GM10248 (cell line): ENCODE measurements at regions not wholly inside any gene's neighbourhood (a gene's known extent, or its start where the extent isn't known, plus 50 kb on each side); places are given as distances from the start of the nearest gene placed in this dataset.

Experiments used
- CTCF ChIA-PET: fragments of 300-600 bp; sonication (Branson Sonifier 250); formaldehyde crosslinking; extraction: SDS; loops from one replicate; lab custom pipeline; 2021; ENCODE audit warnings: antibody characterized with exemption; lab: Yijun Ruan, JAX
- POLR2A ChIA-PET: fragments of 350-650 bp; sonication (Branson Sonifier 250); formaldehyde crosslinking; extraction: SDS; loops from one replicate; lab custom pipeline; 2020; ENCODE audit warnings: antibody characterized with exemption; lab: Yijun Ruan, JAX
- DNase-seq: peaks from one replicate; pipeline ENCODE4 v3.0.0; 2012; ENCODE audit errors: extremely low spot score
- TF ChIP-seq, protein P1 (sequence below): IDR thresholded peaks from 2 replicates; pipeline ENCODE4 v1.5.1; 2012; ENCODE audit warnings: mild to moderate bottlenecking, low read depth; ENCODE audit errors: extremely low read depth, missing control alignments, control extremely low read depth

GRCh38 chr18:30623401-30624065 is 419.0 kb downstream of the DSC3 start:
- CTCF ChIA-PET: interaction anchor here (1.8 kb wide), 1 partner anchor 15 kb away, joined by 4 read pairs; no protein-coding TSS in a partner anchor
- TF ChIP-seq, protein P1, sequence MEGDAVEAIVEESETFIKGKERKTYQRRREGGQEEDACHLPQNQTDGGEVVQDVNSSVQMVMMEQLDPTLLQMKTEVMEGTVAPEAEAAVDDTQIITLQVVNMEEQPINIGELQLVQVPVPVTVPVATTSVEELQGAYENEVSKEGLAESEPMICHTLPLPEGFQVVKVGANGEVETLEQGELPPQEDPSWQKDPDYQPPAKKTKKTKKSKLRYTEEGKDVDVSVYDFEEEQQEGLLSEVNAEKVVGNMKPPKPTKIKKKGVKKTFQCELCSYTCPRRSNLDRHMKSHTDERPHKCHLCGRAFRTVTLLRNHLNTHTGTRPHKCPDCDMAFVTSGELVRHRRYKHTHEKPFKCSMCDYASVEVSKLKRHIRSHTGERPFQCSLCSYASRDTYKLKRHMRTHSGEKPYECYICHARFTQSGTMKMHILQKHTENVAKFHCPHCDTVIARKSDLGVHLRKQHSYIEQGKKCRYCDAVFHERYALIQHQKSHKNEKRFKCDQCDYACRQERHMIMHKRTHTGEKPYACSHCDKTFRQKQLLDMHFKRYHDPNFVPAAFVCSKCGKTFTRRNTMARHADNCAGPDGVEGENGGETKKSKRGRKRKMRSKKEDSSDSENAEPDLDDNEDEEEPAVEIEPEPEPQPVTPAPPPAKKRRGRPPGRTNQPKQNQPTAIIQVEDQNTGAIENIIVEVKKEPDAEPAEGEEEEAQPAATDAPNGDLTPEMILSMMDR: no peak
- POLR2A ChIA-PET: no interaction called here
- no peak for DNase-seq

DNA sequence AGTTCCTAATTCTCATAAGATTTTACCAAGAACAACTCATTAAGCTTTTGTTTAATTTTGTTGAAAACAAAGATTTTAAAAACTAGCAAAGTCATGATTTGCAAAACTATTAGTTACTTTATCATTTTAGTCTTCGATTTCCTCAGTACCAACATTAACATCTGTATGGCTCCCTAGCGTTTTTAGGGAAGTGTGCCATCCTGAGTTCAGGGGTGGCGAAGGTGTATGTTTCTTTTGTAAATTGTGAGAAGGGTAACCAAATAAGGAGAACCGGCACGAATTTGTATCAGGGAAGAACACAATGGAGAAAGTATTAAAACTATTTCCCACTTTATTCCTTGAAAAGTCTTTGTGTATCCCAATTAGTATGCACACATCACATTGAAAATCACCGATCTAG is 419.9 kb downstream of the DSC3 start:
- CTCF ChIA-PET: interaction anchor here (1.8 kb wide), 1 partner anchor 14 kb away, joined by 4 read pairs; no protein-coding TSS in a partner anchor
- TF ChIP-seq, protein P1: no peak
- no peak for DNase-seq
- POLR2A ChIA-PET: interaction anchor here (0.7 kb wide), 1 partner anchor 10 kb away, joined by 3 read pairs; no protein-coding TSS in a partner anchor

DNA sequence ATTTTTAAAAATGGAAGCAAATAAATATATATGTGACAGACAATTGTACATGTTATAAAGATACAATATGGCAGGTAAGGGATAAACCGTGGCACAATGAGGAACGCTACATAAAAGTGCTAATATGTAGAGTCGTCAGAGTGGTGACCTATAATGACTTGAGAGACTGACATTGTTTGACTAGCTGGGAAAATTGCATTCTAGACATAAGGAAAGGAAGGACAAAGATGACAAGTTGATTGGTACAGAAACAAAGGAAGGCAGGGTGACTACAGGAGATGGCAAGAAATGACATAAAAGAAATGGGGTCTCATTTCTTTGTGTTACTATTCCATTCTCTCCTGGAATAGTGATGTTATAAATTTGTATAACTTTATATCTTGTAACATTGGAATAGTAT is 420.4 kb downstream of the DSC3 start:
- no peak for DNase-seq
- CTCF ChIA-PET: interaction anchor here (0.9 to 1.8 kb wide), 2 partner anchors 8 to 14 kb away, joined by 3 to 4 read pairs; no protein-coding TSS in a partner anchor
- POLR2A ChIA-PET: no interaction called here
- TF ChIP-seq, protein P1: no peak

DNA sequence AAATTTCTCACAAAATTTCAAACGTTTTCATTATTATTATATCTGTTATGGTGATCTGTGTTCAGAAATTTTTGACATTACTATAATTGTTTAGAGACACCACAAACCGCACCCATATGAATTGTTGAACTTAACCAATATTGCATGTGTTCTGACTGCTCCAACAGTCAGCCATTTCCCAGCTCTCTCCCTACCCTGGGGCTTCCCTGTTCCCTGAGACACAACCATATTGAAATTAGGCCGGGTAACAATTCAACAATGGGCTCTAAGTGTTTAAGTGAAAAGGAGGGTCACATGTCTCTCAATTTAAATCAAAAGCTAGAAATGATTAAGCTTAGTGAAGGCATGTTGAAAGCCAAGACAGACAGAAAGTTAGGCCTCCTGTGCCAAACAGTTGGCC is 424.0 kb downstream of the DSC3 start:
- POLR2A ChIA-PET: no interaction called here
- no peak for DNase-seq

DNA sequence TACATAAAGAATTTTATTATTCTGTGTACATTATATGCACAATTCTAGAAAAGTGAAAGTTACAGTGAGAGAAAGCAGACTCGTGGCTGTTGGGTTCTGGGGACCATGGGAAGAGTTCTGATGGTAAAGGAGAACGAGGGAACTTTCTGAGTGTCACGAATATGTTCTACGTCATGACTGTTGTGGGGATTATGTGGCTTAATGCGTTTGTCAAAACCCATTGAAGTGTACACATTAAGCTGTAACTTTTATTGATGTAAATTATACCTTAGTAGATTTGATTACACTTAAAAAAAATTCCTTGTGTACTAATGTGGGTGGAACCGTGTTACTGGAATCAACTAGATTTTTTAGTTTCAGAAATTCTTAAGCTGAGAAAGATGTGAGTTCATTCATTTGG is 426.1 kb downstream of the DSC3 start:
- DNase-seq: no peak
- ChIA-PET CTCF (no interaction called here), POLR2A (no interaction called here)
- TF ChIP-seq, protein P1: no peak

More for the DNA sequence above, 424.0 kb downstream of the DSC3 start:
- CTCF ChIA-PET: no interaction called here
- TF ChIP-seq, protein P1: no peak

GRCh38 chr18:30613467-30613801 is 429.1 kb downstream of the DSC3 start:
- ChIA-PET POLR2A (no interaction called here), CTCF (no interaction called here)
- TF ChIP-seq, protein P1: no peak

More at GRCh38 chr18:30613467-30613801, 429.1 kb downstream of the DSC3 start:
- DNase-seq: no peak
